Keratinocyte (primary cell): ENCODE measurements at regions not wholly inside any gene's neighbourhood (a gene's known extent, or its start where the extent isn't known, plus 50 kb on each side); places are given as distances from the start of the nearest gene placed in this dataset.

Experiments
- CTCF ChIP-seq, 3 experiments: IDR thresholded peaks in 1 of 3; conservative IDR thresholded peaks in 1 of 3; optimal IDR thresholded peaks in 1 of 3; 2 replicates in 2 of 3; 3 replicates in 1 of 3; pipeline versions ENCODE3 to v1.5.1; 2011; ENCODE audit warnings: low read length in 3 of 3, mild to moderate bottlenecking in 3 of 3, moderate library complexity in 2 of 3, control low read depth in 1 of 3, inconsistent platforms in 1 of 3; ENCODE audit not compliant: insufficient read depth in 2 of 3; ENCODE audit errors: extremely low read depth in 1 of 3
- EZH2 ChIP-seq: IDR thresholded peaks from one replicate; pipeline ENCODE4 v1.6.1; 2012; ENCODE audit warnings: inconsistent platforms, mild to moderate bottlenecking, low read length, moderate library complexity

GRCh38 chr9:82567953-82568352 lies 495.0 kb downstream of the RASEF start:
- TF ChIP-seq CTCF (optimal IDR thresholded peaks at IDR 0.05 in 1 of 3, IDR thresholded peaks at IDR 0.05 in 1 of 3, conservative IDR thresholded peaks at IDR 0.05 in 1 of 3; ENCODE audit: extremely low read depth in 1 of 3, insufficient read depth in 2 of 3, low read length in 3 of 3) (no peak), EZH2 (no peak)
